ENCODE measurements at regions not wholly inside any gene's neighbourhood (a gene's known extent, or its start where the extent isn't known, plus 50 kb on each side); places are given as distances from the start of the nearest gene placed in this dataset.

DNA sequence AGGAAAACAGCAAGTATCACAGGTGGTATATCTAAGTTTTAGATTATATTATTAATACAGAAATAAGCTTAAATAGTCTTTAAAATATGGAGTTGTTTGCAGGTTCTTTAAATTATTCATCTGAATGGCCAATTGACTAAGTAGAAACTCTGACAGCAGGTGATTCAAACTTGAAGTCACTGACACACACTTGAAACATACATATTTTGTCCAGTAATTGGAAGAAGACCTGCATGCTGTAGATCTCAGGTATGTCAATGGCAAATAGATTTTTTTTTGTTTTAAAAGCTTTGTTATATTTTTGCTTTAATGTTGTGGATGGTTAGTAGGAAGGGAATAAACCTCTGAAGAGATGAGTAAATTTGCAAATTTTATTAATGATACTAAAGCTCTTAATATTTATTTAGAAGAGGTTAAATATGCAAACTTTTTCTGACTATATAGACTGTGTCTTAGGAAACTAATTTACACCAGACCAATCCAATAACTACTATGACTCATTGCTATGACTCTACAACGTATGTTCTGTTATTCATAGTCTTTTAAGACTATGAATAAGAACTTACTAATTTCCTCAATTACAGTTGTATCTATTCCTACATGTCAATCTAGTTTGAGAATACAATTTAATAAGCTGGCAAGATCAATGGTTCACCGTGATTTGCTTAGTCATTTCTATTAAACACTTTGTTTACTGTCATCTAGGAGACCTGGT lies 53.9 kb upstream of the RORB start:
- no peaks in the 10 kb centered on the region for H3K36me3 ChIP-seq (ENCODE audit: low read depth)
- H3K4me3 ChIP-seq, result no peak overlapping the region
- no peaks in the 10 kb centered on the region for H4K20me1 ChIP-seq (ENCODE audit: insufficient read depth)
- CTCF ChIA-PET, result no interaction called here
- POLR2A ChIA-PET (ENCODE audit: unreplicated experiment), result interaction anchor here (0.7 kb wide), 2 partner anchors 555 to 1848 kb away, joined by 3 to 4 read pairs; no protein-coding TSS in a partner anchor
- BruUV-seq (replicated peaks), result no TSS peak
- TF ChIP-seq, protein P1, sequence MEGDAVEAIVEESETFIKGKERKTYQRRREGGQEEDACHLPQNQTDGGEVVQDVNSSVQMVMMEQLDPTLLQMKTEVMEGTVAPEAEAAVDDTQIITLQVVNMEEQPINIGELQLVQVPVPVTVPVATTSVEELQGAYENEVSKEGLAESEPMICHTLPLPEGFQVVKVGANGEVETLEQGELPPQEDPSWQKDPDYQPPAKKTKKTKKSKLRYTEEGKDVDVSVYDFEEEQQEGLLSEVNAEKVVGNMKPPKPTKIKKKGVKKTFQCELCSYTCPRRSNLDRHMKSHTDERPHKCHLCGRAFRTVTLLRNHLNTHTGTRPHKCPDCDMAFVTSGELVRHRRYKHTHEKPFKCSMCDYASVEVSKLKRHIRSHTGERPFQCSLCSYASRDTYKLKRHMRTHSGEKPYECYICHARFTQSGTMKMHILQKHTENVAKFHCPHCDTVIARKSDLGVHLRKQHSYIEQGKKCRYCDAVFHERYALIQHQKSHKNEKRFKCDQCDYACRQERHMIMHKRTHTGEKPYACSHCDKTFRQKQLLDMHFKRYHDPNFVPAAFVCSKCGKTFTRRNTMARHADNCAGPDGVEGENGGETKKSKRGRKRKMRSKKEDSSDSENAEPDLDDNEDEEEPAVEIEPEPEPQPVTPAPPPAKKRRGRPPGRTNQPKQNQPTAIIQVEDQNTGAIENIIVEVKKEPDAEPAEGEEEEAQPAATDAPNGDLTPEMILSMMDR (conservative IDR thresholded peaks at IDR 0.05), result no peak
- TF ChIP-seq EZH2 (IDR thresholded peaks at IDR 0.05; ENCODE audit: low read depth), result no peak
- H3K9me2 ChIP-seq (ENCODE audit: insufficient read depth), result no peaks in the 10 kb centered on the region
- DNase-seq, result no peak
- H3K9me3 ChIP-seq (ENCODE audit: insufficient read depth, low read depth), result no peaks in the 10 kb centered on the region
- intact Hi-C loops (cut with micrococcal nuclease; ENCODE audit: unreplicated experiment), result no loop called here
- H3K4me1 ChIP-seq (replicated peaks; ENCODE audit: insufficient read depth), result no peaks in the 10 kb centered on the region
- no peaks in the 10 kb centered on the region for H3F3A ChIP-seq (ENCODE audit: insufficient read depth, low read depth)
- no peaks in the 10 kb centered on the region for H3K79me2 ChIP-seq (ENCODE audit: low read depth)
- H2AFZ ChIP-seq, result no peak overlapping the region
- no peak overlapping the region for H3K4me2 ChIP-seq
- H3K27me3 ChIP-seq (ENCODE audit: insufficient read depth, low read depth), result no peaks in the 10 kb centered on the region
- H3K27ac ChIP-seq, result no peak overlapping the region

DNA sequence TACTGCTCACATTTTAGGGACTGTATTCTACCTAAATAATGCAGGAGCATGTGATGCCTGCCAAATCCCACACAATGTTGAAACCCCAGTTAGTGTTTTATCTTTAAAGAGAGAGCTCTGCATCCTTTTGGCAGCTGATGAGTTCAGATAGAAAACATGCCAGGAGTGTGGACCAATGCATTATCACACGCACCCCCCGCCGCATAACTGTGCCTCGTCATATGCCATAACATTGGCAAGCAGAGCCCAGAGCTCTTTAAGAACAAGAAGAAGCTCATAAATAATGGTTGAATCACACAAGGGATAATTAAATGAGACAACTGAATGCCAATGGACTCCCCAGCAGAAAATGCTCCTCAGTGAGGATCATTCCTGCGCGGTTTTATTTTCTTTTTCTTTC lies 52.8 kb upstream of the RORB start:
- POLR2A ChIA-PET (ENCODE audit: unreplicated experiment), result interaction anchor here (0.5 to 0.7 kb wide), 3 partner anchors 29 to 1847 kb away, joined by 3 to 21 read pairs (median 4); no protein-coding TSS in a partner anchor
- Histone ChIP-seq H2AFZ (no peak overlapping the region), H4K20me1 (ENCODE audit: insufficient read depth) (no peaks in the 10 kb centered on the region), H3K27ac (no peak overlapping the region), H3K4me3 (no peak overlapping the region), H3K79me2 (ENCODE audit: low read depth) (no peaks in the 10 kb centered on the region), H3K9me2 (ENCODE audit: insufficient read depth) (no peaks in the 10 kb centered on the region), H3F3A (ENCODE audit: insufficient read depth, low read depth) (no peaks in the 10 kb centered on the region), H3K27me3 (ENCODE audit: insufficient read depth, low read depth) (no peaks in the 10 kb centered on the region), H3K4me1 (replicated peaks; ENCODE audit: insufficient read depth) (no peaks in the 10 kb centered on the region), H3K9me3 (ENCODE audit: insufficient read depth, low read depth) (no peaks in the 10 kb centered on the region), H3K36me3 (ENCODE audit: low read depth) (no peaks in the 10 kb centered on the region), H3K4me2 (no peak overlapping the region)
- CTCF ChIA-PET, result no interaction called here
- BruUV-seq (replicated peaks), result no TSS peak
- TF ChIP-seq, protein P1 (conservative IDR thresholded peaks at IDR 0.05), result no peak
- no peak for TF ChIP-seq EZH2 (IDR thresholded peaks at IDR 0.05; ENCODE audit: low read depth)
- no peak for DNase-seq
- intact Hi-C loops (cut with micrococcal nuclease; ENCODE audit: unreplicated experiment), result no loop called here

Measured in PC-9 (cell line).